Spinal cord (tissue), 9 donors: ENCODE measurements at regions not wholly inside any gene's neighbourhood (a gene's known extent, or its start where the extent isn't known, plus 50 kb on each side); places are given as distances from the start of the nearest gene placed in this dataset.

ENCODE experiments used
- DNase-seq, 6 donors: peaks; one replicate each; pipeline versions ENCODE4 v3.0.0 to v3.0.0-alpha.2; 2013 to 2015; ENCODE audit warnings: low spot score in 6 of 6, low read depth in 4 of 6
- H3K27ac ChIP-seq: one replicate; pipeline ENCODE4 v1.5.1; 2013; ENCODE audit warnings: low read depth, low read length, control low read depth
- H3K27me3 ChIP-seq: one replicate; pipeline ENCODE4 v1.6.1; 2013; ENCODE audit warnings: low read length; ENCODE audit not compliant: control insufficient read depth, insufficient read depth
- H3K36me3 ChIP-seq: one replicate; pipeline ENCODE4 v1.6.1; 2013; ENCODE audit warnings: low read length; ENCODE audit not compliant: control insufficient read depth, insufficient read depth
- H3K4me1 ChIP-seq: one replicate; pipeline ENCODE4 v1.6.1; 2013; ENCODE audit warnings: low read length; ENCODE audit not compliant: control insufficient read depth, insufficient read depth
- H3K4me3 ChIP-seq: one replicate; pipeline ENCODE4 v1.5.1; 2013; ENCODE audit warnings: low read depth, low read length, control low read depth
- H3K9me3 ChIP-seq: one replicate; pipeline ENCODE4 v1.6.1; 2013; ENCODE audit warnings: low read length; ENCODE audit not compliant: control insufficient read depth, insufficient read depth
- WGBS: methylation state at CpG from one replicate; pipeline ENCODE4 v1.1.5; 2013; ENCODE audit warnings: missing lambda C conversion rate; ENCODE audit not compliant: insufficient coverage; 5-methylcytosine and 5-hydroxymethylcytosine counted together
- donor health status: healthy.

GRCh38 chr7:96449094-96449493 lies 127.2 kb upstream of the SLC25A13 start:
- H3K4me3 ChIP-seq = no peak overlapping the region
- no peaks in the 10 kb centered on the region for H3K9me3 ChIP-seq
- no peaks in the 10 kb centered on the region for H3K27me3 ChIP-seq
- no peaks in the 10 kb centered on the region for H3K4me1 ChIP-seq
- DNase-seq = no peak
- 53% methylated on average over 3 of the region's 4 CpGs for WGBS
- no peak overlapping the region for H3K27ac ChIP-seq
- no peaks in the 10 kb centered on the region for H3K36me3 ChIP-seq

DNA sequence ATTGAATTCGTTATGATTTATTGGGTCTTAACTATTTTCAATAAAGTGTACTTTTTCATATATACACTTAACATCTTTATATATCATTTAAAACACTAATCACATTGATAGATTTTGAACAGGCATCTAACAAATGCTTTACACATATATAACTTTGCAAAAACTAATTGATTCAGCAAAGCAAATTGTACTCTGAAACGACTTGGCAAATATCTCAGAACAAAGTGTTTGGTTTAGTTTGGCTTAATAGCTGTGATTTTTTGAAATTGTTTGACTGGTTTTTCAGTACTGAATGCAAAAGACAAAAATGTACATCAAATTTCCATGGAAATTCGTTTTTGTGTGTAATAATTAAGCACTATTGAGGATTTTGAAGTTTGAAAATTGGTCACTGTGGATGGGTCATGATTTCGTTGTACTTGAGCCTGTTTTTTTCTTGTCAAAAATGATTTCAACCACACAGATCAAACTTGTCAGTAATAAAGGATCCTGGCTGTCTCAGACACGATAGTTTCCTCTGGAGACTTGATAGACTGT lies 125.3 kb upstream of the SLC25A13 start:
- no peaks in the 10 kb centered on the region for H3K9me3 ChIP-seq
- H3K27me3 ChIP-seq = no peaks in the 10 kb centered on the region
- H3K4me3 ChIP-seq = no peak overlapping the region
- H3K36me3 ChIP-seq = no peaks in the 10 kb centered on the region
- H3K4me1 ChIP-seq = no peaks in the 10 kb centered on the region
- DNase-seq = no peak
- no peak overlapping the region for H3K27ac ChIP-seq
- 80% methylated on average over 1 of the region's 5 CpGs for WGBS

DNA sequence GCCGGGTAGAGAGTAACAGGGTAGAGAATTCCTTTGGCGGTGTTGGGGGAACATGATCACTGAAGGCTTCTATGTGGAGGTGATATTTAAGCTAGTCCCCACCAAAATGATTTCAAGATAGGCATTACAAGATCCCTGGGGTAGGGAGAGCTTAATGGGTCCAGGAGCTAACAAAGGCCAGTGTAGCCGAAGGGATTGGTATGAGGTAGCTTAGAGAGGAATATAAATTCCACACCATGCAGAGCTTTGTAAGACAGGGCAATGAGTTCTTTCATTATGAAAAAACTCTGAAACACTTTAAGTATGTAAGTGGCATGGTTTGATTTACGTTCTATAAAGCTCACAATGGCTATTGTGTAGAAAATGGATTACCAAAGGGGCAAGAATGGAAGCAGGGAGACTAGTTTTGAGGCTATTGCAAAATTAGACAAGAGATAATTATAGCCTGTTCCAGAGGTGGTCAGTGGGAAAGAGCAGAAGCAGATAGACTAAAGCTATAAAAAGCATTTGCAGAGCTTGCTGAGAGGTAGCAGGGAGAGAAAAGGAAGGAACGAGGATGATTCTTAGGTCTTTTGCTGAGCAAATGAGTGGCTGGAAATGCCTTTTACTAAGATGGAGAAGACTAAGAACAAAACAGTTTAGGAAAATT lies 119.7 kb upstream of the SLC25A13 start:
- H3K27me3 ChIP-seq = no peaks in the 10 kb centered on the region
- no peak overlapping the region for H3K27ac ChIP-seq
- no peaks in the 10 kb centered on the region for H3K36me3 ChIP-seq
- no peak overlapping the region for H3K4me3 ChIP-seq
- DNase-seq = no peak
- 47% methylated on average over 3 of the region's 5 CpGs for WGBS
- no peaks in the 10 kb centered on the region for H3K4me1 ChIP-seq
- peaks cover 2% of the 10 kb centered on the region for H3K9me3 ChIP-seq

DNA sequence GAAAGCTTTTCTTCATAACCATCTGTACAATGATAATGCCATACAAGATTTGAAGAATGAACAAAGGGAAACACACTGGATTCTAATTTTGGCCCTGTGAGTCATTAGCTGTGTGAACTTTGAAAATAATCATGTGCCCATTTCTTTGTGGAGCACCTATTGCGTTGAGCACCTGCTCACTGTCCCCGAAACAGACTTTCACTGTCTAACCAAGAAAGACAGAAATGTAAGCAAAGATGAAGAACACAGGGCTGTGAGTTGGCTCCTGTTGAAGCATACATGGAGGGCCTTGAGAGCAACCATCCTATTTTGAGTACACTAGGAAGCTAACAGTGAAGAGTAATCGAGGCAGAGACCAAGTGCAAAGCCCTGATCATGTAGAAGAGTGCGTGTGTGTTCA lies 118.4 kb upstream of the SLC25A13 start:
- Histone ChIP-seq H3K4me3 (no peak overlapping the region), H3K27ac (no peak overlapping the region), H3K27me3 (no peaks in the 10 kb centered on the region), H3K9me3 (peaks cover 2% of the 10 kb centered on the region), H3K4me1 (no peaks in the 10 kb centered on the region), H3K36me3 (no peaks in the 10 kb centered on the region)
- WGBS = 90% methylated on average over 2 of the region's 4 CpGs
- DNase-seq = no peak

DNA sequence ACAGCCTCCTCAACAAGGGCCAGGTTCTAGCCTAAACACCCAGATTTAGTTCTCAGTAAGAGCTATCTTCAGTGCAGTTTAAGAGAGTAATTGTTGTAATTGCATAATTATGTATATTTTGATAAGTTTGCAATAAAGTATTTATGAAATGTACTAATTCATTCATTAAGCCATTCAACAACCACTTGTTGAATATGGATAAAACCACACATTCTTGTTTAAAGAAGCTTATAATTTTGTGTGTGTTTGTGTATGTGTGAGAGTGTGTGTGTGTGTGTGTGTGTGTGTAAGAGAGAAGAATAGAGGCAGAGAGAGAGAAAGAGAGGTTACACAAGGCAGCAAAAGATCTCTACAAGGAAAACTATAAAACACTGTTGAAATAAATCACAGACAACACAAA lies 115.0 kb upstream of the SLC25A13 start:
- Histone ChIP-seq H3K27me3 (no peaks in the 10 kb centered on the region), H3K36me3 (no peaks in the 10 kb centered on the region), H3K4me1 (no peaks in the 10 kb centered on the region), H3K9me3 (peaks cover 2% of the 10 kb centered on the region), H3K4me3 (no peak overlapping the region), H3K27ac (no peak overlapping the region)
- DNase-seq = no peak

DNA sequence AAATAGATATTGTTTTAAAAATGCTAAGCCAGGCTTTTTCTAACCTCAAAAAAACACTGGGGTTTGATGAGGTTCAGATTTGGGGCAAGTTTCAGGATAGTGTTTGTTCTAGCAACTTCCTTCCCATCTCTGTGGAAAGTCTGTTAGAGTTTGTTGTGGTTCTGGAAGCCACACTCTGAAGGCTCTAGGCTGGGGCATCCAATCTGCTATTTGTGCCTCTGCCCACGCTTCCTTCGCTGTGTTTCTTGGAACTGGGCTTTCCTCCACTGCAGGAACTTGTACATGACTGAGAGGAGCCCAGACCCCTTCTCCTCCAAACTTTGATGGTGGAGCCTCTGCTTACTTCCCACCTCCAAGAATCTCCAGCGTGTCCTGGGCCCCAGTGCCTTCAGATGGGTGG lies 108.5 kb upstream of the SLC25A13 start:
- Histone ChIP-seq H3K27me3 (no peaks in the 10 kb centered on the region), H3K4me1 (no peaks in the 10 kb centered on the region), H3K36me3 (no peaks in the 10 kb centered on the region), H3K27ac (no peak overlapping the region), H3K4me3 (no peak overlapping the region), H3K9me3 (no peaks in the 10 kb centered on the region)
- WGBS = 96% methylated on average over 2 of the region's 3 CpGs
- DNase-seq = no peak

- Histone ChIP-seq H3K4me3 (no peak overlapping the region), H3K27ac (no peak overlapping the region), H3K36me3 (no peaks in the 10 kb centered on the region), H3K27me3 (no peaks in the 10 kb centered on the region), H3K9me3 (no peaks in the 10 kb centered on the region), H3K4me1 (no peaks in the 10 kb centered on the region)
- DNase-seq = no peak
- WGBS = 100% methylated on average over 1 of the region's 4 CpGs
These were observed 105.2 kb upstream of the SLC25A13 start for GRCh38 chr7:96427143-96427542.

- 88% methylated on average over 1 of the region's 2 CpGs for WGBS
- Histone ChIP-seq H3K36me3 (no peaks in the 10 kb centered on the region), H3K4me1 (no peaks in the 10 kb centered on the region), H3K27me3 (no peaks in the 10 kb centered on the region), H3K9me3 (no peaks in the 10 kb centered on the region), H3K4me3 (no peak overlapping the region), H3K27ac (no peak overlapping the region)
- DNase-seq = no peak
These were observed 104.8 kb upstream of the SLC25A13 start for GRCh38 chr7:96426685-96427084.

DNA sequence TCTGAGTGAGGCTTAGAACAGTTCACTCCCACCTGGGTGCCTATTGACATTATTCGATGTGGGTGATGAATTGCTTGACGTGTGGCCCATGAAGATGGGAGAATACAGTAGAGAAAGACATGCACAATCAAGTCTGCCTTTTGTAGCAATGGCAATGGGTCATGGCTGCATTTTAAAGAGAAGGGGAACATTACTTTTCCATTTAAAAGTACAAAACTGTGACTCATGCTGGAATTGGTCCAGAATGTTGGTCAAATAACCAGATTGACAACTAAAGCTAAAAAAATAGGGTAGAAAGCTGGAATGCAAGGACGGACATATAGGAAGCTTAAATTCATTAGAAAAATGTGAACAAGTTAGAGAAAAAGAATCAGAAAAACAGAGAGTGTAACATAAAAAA lies 104.1 kb upstream of the SLC25A13 start:
- no peak overlapping the region for H3K27ac ChIP-seq
- no peak for DNase-seq
- H3K27me3 ChIP-seq = no peaks in the 10 kb centered on the region

GRCh38 chr7:96424411-96424810 lies 102.5 kb upstream of the SLC25A13 start:
- no CpG with 5 or more reads among the region's 1 CpG for WGBS
- DNase-seq = no peak

More for the DNA sequence above, 104.1 kb upstream of the SLC25A13 start:
- H3K36me3 ChIP-seq = no peaks in the 10 kb centered on the region
- H3K4me3 ChIP-seq = no peak overlapping the region
- no peaks in the 10 kb centered on the region for H3K9me3 ChIP-seq
- H3K4me1 ChIP-seq = no peaks in the 10 kb centered on the region
- 83% methylated on average over 1 of the region's 3 CpGs for WGBS

More at GRCh38 chr7:96424411-96424810, 102.5 kb upstream of the SLC25A13 start:
- Histone ChIP-seq H3K27me3 (no peaks in the 10 kb centered on the region), H3K4me3 (no peak overlapping the region), H3K36me3 (no peaks in the 10 kb centered on the region), H3K27ac (no peak overlapping the region), H3K9me3 (no peaks in the 10 kb centered on the region), H3K4me1 (no peaks in the 10 kb centered on the region)
